ENCODE measurements at regions not wholly inside any gene's neighbourhood (a gene's known extent, or its start where the extent isn't known, plus 50 kb on each side); places are given as distances from the start of the nearest gene placed in this dataset.

DNA sequence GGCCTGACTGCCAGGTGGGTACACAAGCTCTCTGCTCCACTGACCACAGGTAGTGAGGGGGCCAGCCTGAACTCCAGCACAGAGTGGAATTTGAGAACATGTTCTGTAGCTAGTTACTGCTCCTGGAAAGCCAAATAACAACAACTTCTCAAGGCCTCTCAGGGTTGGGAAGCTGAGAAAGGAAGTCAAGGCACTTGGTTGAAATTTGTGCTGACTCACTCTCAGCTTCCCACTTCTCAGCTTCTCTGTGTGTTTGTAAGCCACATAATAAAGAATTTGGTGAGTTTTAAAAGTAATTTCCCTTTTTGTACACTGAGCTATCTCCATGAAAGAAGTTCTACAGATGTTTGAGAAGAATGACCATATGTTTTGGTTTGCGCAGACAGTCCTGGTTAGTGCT is 234.9 kb downstream of the KTN1 start:
- ATAC-seq (ENCODE audit: insufficient read depth, low read depth) (peak; percentile 43; the same call in 2 of the 3 replicates), DNase-seq (no peak)
- H3K4me2 ChIP-seq (ENCODE audit: insufficient read depth, low read length) = no peak overlapping the region
- no peak overlapping the region for H3K4me3 ChIP-seq (ENCODE audit: low read depth in 1 of 2, low read length in 2 of 2)
- TF ChIP-seq, protein P1, sequence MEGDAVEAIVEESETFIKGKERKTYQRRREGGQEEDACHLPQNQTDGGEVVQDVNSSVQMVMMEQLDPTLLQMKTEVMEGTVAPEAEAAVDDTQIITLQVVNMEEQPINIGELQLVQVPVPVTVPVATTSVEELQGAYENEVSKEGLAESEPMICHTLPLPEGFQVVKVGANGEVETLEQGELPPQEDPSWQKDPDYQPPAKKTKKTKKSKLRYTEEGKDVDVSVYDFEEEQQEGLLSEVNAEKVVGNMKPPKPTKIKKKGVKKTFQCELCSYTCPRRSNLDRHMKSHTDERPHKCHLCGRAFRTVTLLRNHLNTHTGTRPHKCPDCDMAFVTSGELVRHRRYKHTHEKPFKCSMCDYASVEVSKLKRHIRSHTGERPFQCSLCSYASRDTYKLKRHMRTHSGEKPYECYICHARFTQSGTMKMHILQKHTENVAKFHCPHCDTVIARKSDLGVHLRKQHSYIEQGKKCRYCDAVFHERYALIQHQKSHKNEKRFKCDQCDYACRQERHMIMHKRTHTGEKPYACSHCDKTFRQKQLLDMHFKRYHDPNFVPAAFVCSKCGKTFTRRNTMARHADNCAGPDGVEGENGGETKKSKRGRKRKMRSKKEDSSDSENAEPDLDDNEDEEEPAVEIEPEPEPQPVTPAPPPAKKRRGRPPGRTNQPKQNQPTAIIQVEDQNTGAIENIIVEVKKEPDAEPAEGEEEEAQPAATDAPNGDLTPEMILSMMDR (IDR thresholded peaks at IDR 0.05; ENCODE audit: borderline replicate concordance, extremely low read depth, low read length, poor library complexity, severe bottlenecking) = no peak
- no peak for TF ChIP-seq EZH2 (IDR thresholded peaks at IDR 0.05; ENCODE audit: borderline replicate concordance, low read depth, low read length, severe bottlenecking)
- H2AFZ ChIP-seq (ENCODE audit: low read depth, low read length) = peak overlapping the region; percentile 54; the same call in 1 of the 2 replicates
- H3K36me3 ChIP-seq (ENCODE audit: insufficient read depth, low read length) = no peaks in the 10 kb centered on the region
- no peaks in the 10 kb centered on the region for H4K20me1 ChIP-seq (ENCODE audit: insufficient read depth, low read length)
- no peak overlapping the region for H3K9ac ChIP-seq (ENCODE audit: low read depth, low read length)
- H3K79me2 ChIP-seq (ENCODE audit: insufficient read depth, low read length) = no peaks in the 10 kb centered on the region
- H3K27me3 ChIP-seq (ENCODE audit: insufficient read depth, low read length, poor library complexity) = no peaks in the 10 kb centered on the region
- H3K9me3 ChIP-seq (ENCODE audit: insufficient read depth, low read length, severe bottlenecking) = no peaks in the 10 kb centered on the region
- peak overlapping the region; percentile 25; the same call in 1 of the 2 replicates for H3K27ac ChIP-seq (ENCODE audit: low read length)
- peaks cover 17% of the 10 kb centered on the region for H3K4me1 ChIP-seq (ENCODE audit: insufficient read depth, low read length)

DNA sequence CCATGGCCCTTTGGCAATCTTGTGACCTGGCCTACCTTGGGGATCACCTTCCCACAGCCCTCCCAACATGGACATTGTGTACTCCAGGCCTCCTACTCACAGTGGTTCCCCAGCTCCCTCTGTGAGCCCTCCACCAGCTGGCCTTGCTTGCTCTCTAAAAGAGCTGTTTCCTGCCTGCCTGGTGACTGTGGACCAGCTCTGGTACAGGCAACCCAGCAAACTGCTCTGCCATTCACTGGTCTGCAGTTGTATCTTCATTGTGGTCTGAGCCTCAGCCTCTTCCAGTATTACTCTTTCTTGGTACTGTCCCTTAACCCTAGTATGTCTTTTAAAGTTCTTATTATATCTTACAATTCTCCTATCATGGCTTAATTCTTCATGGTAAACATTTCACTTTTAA is 236.2 kb downstream of the KTN1 start:
- ATAC-seq (ENCODE audit: insufficient read depth, low read depth) = peak; percentile 92
- no peaks in the 10 kb centered on the region for H4K20me1 ChIP-seq (ENCODE audit: insufficient read depth, low read length)

DNA sequence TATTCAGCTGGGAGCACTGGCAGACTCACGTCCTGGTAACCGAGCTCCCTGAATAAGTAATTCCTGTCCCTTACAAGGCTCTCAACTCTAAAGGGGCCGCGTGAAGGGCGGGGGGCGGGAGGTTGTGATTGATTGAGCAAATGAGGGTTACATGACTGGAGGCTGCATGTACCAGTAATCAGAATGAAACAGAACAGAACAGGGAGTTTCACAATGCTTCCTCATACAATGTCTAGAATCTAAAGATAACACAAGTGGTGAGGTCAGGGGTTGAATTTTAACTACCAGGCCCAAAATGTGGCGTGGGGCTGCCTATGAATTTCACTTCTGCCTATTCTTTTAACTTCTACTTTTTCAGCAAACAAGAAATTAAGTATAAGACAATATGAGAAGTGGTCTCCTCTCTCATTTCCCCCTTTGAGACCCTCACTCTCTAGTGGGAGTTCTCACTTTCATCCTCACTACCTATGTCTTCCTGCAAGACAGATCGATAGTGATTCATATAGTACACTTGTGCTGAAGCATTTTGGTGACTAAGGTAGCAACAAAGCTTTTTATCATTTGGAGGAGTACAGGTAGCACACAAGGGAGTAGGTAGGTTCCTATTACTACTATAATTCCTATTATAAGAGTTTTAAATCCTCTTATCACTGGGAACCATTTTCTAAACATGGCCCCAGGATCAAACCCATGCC is 239.8 kb downstream of the KTN1 start:
- H3K9ac ChIP-seq (ENCODE audit: low read depth, low read length) = no peak overlapping the region
- H3K27ac ChIP-seq (ENCODE audit: low read length) = no peak overlapping the region
- H3K27me3 ChIP-seq (ENCODE audit: insufficient read depth, low read length, poor library complexity) = no peaks in the 10 kb centered on the region
- no peak overlapping the region for H2AFZ ChIP-seq (ENCODE audit: low read depth, low read length)
- no peaks in the 10 kb centered on the region for H4K20me1 ChIP-seq (ENCODE audit: insufficient read depth, low read length)
- no peaks in the 10 kb centered on the region for H3K9me3 ChIP-seq (ENCODE audit: insufficient read depth, low read length, severe bottlenecking)
- H3K79me2 ChIP-seq (ENCODE audit: insufficient read depth, low read length) = no peaks in the 10 kb centered on the region
- H3K4me3 ChIP-seq (ENCODE audit: low read depth in 1 of 2, low read length in 2 of 2) = no peak overlapping the region
- no peak for ATAC-seq (ENCODE audit: insufficient read depth, low read depth)
- H3K4me1 ChIP-seq (ENCODE audit: insufficient read depth, low read length) = peaks cover 14% of the 10 kb centered on the region
- TF ChIP-seq EZH2 (IDR thresholded peaks at IDR 0.05; ENCODE audit: borderline replicate concordance, low read depth, low read length, severe bottlenecking) = no peak
- TF ChIP-seq, protein P1 (IDR thresholded peaks at IDR 0.05; ENCODE audit: borderline replicate concordance, extremely low read depth, low read length, poor library complexity, severe bottlenecking) = no peak
- H3K4me2 ChIP-seq (ENCODE audit: insufficient read depth, low read length) = no peak overlapping the region
- H3K36me3 ChIP-seq (ENCODE audit: insufficient read depth, low read length) = no peaks in the 10 kb centered on the region
- DNase-seq = no peak

More for the DNA sequence above, 236.2 kb downstream of the KTN1 start:
- Histone ChIP-seq H3K4me1 (ENCODE audit: insufficient read depth, low read length) (peaks cover 17% of the 10 kb centered on the region), H3K36me3 (ENCODE audit: insufficient read depth, low read length) (no peaks in the 10 kb centered on the region), H2AFZ (ENCODE audit: low read depth, low read length) (no peak overlapping the region), H3K9me3 (ENCODE audit: insufficient read depth, low read length, severe bottlenecking) (no peaks in the 10 kb centered on the region), H3K79me2 (ENCODE audit: insufficient read depth, low read length) (no peaks in the 10 kb centered on the region), H3K27ac (ENCODE audit: low read length) (peak overlapping the region; percentile 1), H3K4me3 (ENCODE audit: low read depth in 1 of 2, low read length in 2 of 2) (no peak overlapping the region), H3K4me2 (ENCODE audit: insufficient read depth, low read length) (no peak overlapping the region), H3K27me3 (ENCODE audit: insufficient read depth, low read length, poor library complexity) (no peaks in the 10 kb centered on the region), H3K9ac (ENCODE audit: low read depth, low read length) (no peak overlapping the region)
- TF ChIP-seq, protein P1 (IDR thresholded peaks at IDR 0.05; ENCODE audit: borderline replicate concordance, extremely low read depth, low read length, poor library complexity, severe bottlenecking) = no peak
- TF ChIP-seq EZH2 (IDR thresholded peaks at IDR 0.05; ENCODE audit: borderline replicate concordance, low read depth, low read length, severe bottlenecking) = no peak
- DNase-seq = peak; percentile 48

Data from DND-41 (cell line).